ENCODE measurements at regions not wholly inside any gene's neighbourhood (a gene's known extent, or its start where the extent isn't known, plus 50 kb on each side); places are given as distances from the start of the nearest gene placed in this dataset.

GRCh38 chr2:103959174-103960128, 894.5 kb upstream of the POU3F3 start:
- peak; percentile 46 for TF ChIP-seq CTCF (IDR thresholded peaks at IDR 0.05; ENCODE audit: insufficient read depth, low read length)
- no peak for TF ChIP-seq REST (IDR thresholded peaks at IDR 0.05; ENCODE audit: insufficient replicate concordance, low read depth)

Data from HL-60 (cell line).